ENCODE measurements at regions not wholly inside any gene's neighbourhood (a gene's known extent, or its start where the extent isn't known, plus 50 kb on each side); places are given as distances from the start of the nearest gene placed in this dataset.

- DNase-seq (ENCODE audit: low read depth): no peak
These were observed 487.4 kb downstream of the LMO7 start for GRCh38 chr13:76123548-76123947.

GRCh38 chr13:76116751-76117360, 480.7 kb downstream of the LMO7 start:
- no peak overlapping the region for H3K27ac ChIP-seq (ENCODE audit: low read depth, low read length)
- Mint-ChIP-seq H3K27me3 (ENCODE audit: low read depth, unreplicated experiment) (no peaks in the 10 kb centered on the region), H3K27ac (ENCODE audit: unreplicated experiment) (no peak overlapping the region), H3K4me3 (ENCODE audit: unreplicated experiment) (no peak overlapping the region), H3K9me3 (ENCODE audit: unreplicated experiment) (no peaks in the 10 kb centered on the region), H3K36me3 (ENCODE audit: low read depth, unreplicated experiment) (no peaks in the 10 kb centered on the region), H3K4me1 (ENCODE audit: low read depth, unreplicated experiment) (no peaks in the 10 kb centered on the region)
- no peaks in the 10 kb centered on the region for H3K36me3 ChIP-seq (ENCODE audit: insufficient read depth, low read length)
- TF ChIP-seq EZH2 (IDR thresholded peaks at IDR 0.05; ENCODE audit: insufficient read depth, low read length) (no peak), CTCF (IDR thresholded peaks at IDR 0.05; ENCODE audit: insufficient read depth, low read depth, low read length) (no peak)
- no peak overlapping the region for H3K4me2 ChIP-seq (ENCODE audit: low read length)
- H4K20me1 ChIP-seq (ENCODE audit: insufficient read depth, low read length): no peaks in the 10 kb centered on the region
- no peak overlapping the region for H3K4me3 ChIP-seq (ENCODE audit: insufficient read depth, low read depth, low read length)
- no peaks in the 10 kb centered on the region for H3K27me3 ChIP-seq (ENCODE audit: insufficient read depth, low read length)
- H3K9ac ChIP-seq (ENCODE audit: low read length): no peak overlapping the region
- no peaks in the 10 kb centered on the region for H3K4me1 ChIP-seq (ENCODE audit: insufficient read depth, low read length)
- no peaks in the 10 kb centered on the region for H3K9me3 ChIP-seq (ENCODE audit: insufficient read depth, low read depth, low read length)
- no peak for DNase-seq (ENCODE audit: low read depth)
- no peak for FAIRE-seq
- H3K79me2 ChIP-seq (ENCODE audit: insufficient read depth, low read length): no peaks in the 10 kb centered on the region
- no peak overlapping the region for H2AFZ ChIP-seq (ENCODE audit: low read depth, low read length)

More at GRCh38 chr13:76123548-76123947, 487.4 kb downstream of the LMO7 start:
- no peaks in the 10 kb centered on the region for H3K36me3 ChIP-seq (ENCODE audit: insufficient read depth, low read length)
- H3K27me3 Mint-ChIP-seq (ENCODE audit: low read depth, unreplicated experiment): no peaks in the 10 kb centered on the region
- no peak overlapping the region for H3K27ac Mint-ChIP-seq (ENCODE audit: unreplicated experiment)
- H3K4me3 ChIP-seq (ENCODE audit: insufficient read depth, low read depth, low read length): no peak overlapping the region
- no peak overlapping the region for H3K4me2 ChIP-seq (ENCODE audit: low read length)
- no peaks in the 10 kb centered on the region for H3K4me1 ChIP-seq (ENCODE audit: insufficient read depth, low read length)
- no peak for FAIRE-seq
- H3K9ac ChIP-seq (ENCODE audit: low read length): no peak overlapping the region
- peaks cover 15% of the 10 kb centered on the region for H3K9me3 ChIP-seq (ENCODE audit: insufficient read depth, low read depth, low read length)
- no peak overlapping the region for H3K27ac ChIP-seq (ENCODE audit: low read depth, low read length)
- H3K9me3 Mint-ChIP-seq (ENCODE audit: unreplicated experiment): peaks cover 12% of the 10 kb centered on the region
- no peaks in the 10 kb centered on the region for H3K4me1 Mint-ChIP-seq (ENCODE audit: low read depth, unreplicated experiment)
- H2AFZ ChIP-seq (ENCODE audit: low read depth, low read length): no peak overlapping the region
- TF ChIP-seq CTCF (IDR thresholded peaks at IDR 0.05; ENCODE audit: insufficient read depth, low read depth, low read length) (no peak), EZH2 (IDR thresholded peaks at IDR 0.05; ENCODE audit: insufficient read depth, low read length) (no peak)
- H3K27me3 ChIP-seq (ENCODE audit: insufficient read depth, low read length): no peaks in the 10 kb centered on the region
- no peaks in the 10 kb centered on the region for H3K36me3 Mint-ChIP-seq (ENCODE audit: low read depth, unreplicated experiment)
- no peak overlapping the region for H3K4me3 Mint-ChIP-seq (ENCODE audit: unreplicated experiment)
- H4K20me1 ChIP-seq (ENCODE audit: insufficient read depth, low read length): no peaks in the 10 kb centered on the region
- H3K79me2 ChIP-seq (ENCODE audit: insufficient read depth, low read length): no peaks in the 10 kb centered on the region

GRCh38 chr13:76106763-76107162, 470.6 kb downstream of the LMO7 start:
- Histone ChIP-seq H3K79me2 (ENCODE audit: insufficient read depth, low read length) (no peaks in the 10 kb centered on the region), H3K4me3 (ENCODE audit: insufficient read depth, low read depth, low read length) (no peak overlapping the region), H3K36me3 (ENCODE audit: insufficient read depth, low read length) (no peaks in the 10 kb centered on the region), H3K4me2 (ENCODE audit: low read length) (no peak overlapping the region), H2AFZ (ENCODE audit: low read depth, low read length) (no peak overlapping the region), H3K27me3 (ENCODE audit: insufficient read depth, low read length) (no peaks in the 10 kb centered on the region), H3K4me1 (ENCODE audit: insufficient read depth, low read length) (no peaks in the 10 kb centered on the region), H4K20me1 (ENCODE audit: insufficient read depth, low read length) (no peaks in the 10 kb centered on the region), H3K27ac (ENCODE audit: low read depth, low read length) (no peak overlapping the region), H3K9me3 (ENCODE audit: insufficient read depth, low read depth, low read length) (no peaks in the 10 kb centered on the region), H3K9ac (ENCODE audit: low read length) (no peak overlapping the region)
- Mint-ChIP-seq H3K4me1 (ENCODE audit: low read depth, unreplicated experiment) (no peaks in the 10 kb centered on the region), H3K27ac (ENCODE audit: unreplicated experiment) (no peak overlapping the region), H3K4me3 (ENCODE audit: unreplicated experiment) (no peak overlapping the region), H3K9me3 (ENCODE audit: unreplicated experiment) (peaks cover 6% of the 10 kb centered on the region), H3K27me3 (ENCODE audit: low read depth, unreplicated experiment) (no peaks in the 10 kb centered on the region), H3K36me3 (ENCODE audit: low read depth, unreplicated experiment) (no peaks in the 10 kb centered on the region)
- no peak for FAIRE-seq
- TF ChIP-seq EZH2 (IDR thresholded peaks at IDR 0.05; ENCODE audit: insufficient read depth, low read length): no peak
- no peak for TF ChIP-seq CTCF (IDR thresholded peaks at IDR 0.05; ENCODE audit: insufficient read depth, low read depth, low read length)
- DNase-seq (ENCODE audit: low read depth): no peak
